ENCODE measurements at regions not wholly inside any gene's neighbourhood (a gene's known extent, or its start where the extent isn't known, plus 50 kb on each side); places are given as distances from the start of the nearest gene placed in this dataset.

GRCh38 chr9:105964156-105964555, 269.8 kb downstream of the TMEM38B start:
- H3K36me3 ChIP-seq = no peaks in the 10 kb centered on the region
- H3K27me3 ChIP-seq = no peaks in the 10 kb centered on the region
- no peaks in the 10 kb centered on the region for H3K4me1 ChIP-seq
- FAIRE-seq = no peak
- no peak for TF ChIP-seq CTCF (IDR thresholded peaks at IDR 0.05)
- DNase-seq = no peak
- H3K9me3 ChIP-seq = no peaks in the 10 kb centered on the region
- no peak overlapping the region for H3K4me3 ChIP-seq
- no peak overlapping the region for H3K27ac ChIP-seq
- ATAC-seq = no peak
- intact Hi-C loops (cut with DNase I) = no loop called here

- H3K4me3 ChIP-seq = no peak overlapping the region
- no peaks in the 10 kb centered on the region for H3K36me3 ChIP-seq
- no peaks in the 10 kb centered on the region for H3K27me3 ChIP-seq
- WGBS, 2 donors = 69 to 79% methylated on average over 1 of the region's 1 CpG
- H3K9me3 ChIP-seq = no peaks in the 10 kb centered on the region
- no peak overlapping the region for H3K27ac ChIP-seq
- no peak for TF ChIP-seq CTCF (IDR thresholded peaks at IDR 0.05)
- H3K4me1 ChIP-seq = no peaks in the 10 kb centered on the region
- FAIRE-seq (no peak), ATAC-seq (no peak), DNase-seq (no peak)
- intact Hi-C loops (cut with DNase I) = no loop called here
These were observed 272.5 kb downstream of the TMEM38B start for GRCh38 chr9:105966834-105967233.

- no peaks in the 10 kb centered on the region for H3K27me3 ChIP-seq
- ATAC-seq (no peak), DNase-seq (no peak), FAIRE-seq (no peak)
- H3K4me1 ChIP-seq = no peaks in the 10 kb centered on the region
- H3K4me3 ChIP-seq = no peak overlapping the region
- 37 to 49% methylated on average over 1 of the region's 1 CpG for WGBS, 2 donors
- no peaks in the 10 kb centered on the region for H3K9me3 ChIP-seq
- H3K27ac ChIP-seq = no peak overlapping the region
- no peak for TF ChIP-seq CTCF (IDR thresholded peaks at IDR 0.05)
- H3K36me3 ChIP-seq = no peaks in the 10 kb centered on the region
- intact Hi-C loops (cut with DNase I) = no loop called here
These were observed 272.9 kb downstream of the TMEM38B start for GRCh38 chr9:105967248-105967647.

GRCh38 chr9:105967797-105968196, 273.5 kb downstream of the TMEM38B start:
- 37 to 50% methylated on average over 2 of the region's 2 CpGs for whole genome bisulfite sequencing, 2 donors
- no peak overlapping the region for H3K4me3 ChIP-seq
- no peak for ATAC-seq
- intact Hi-C loops (cut with DNase I) = no loop called here
- no peaks in the 10 kb centered on the region for H3K27me3 ChIP-seq
- H3K9me3 ChIP-seq = no peaks in the 10 kb centered on the region
- no peaks in the 10 kb centered on the region for H3K36me3 ChIP-seq
- no peak for FAIRE-seq
- no peak for DNase-seq
- no peak overlapping the region for H3K27ac ChIP-seq
- no peaks in the 10 kb centered on the region for H3K4me1 ChIP-seq
- no peak for TF ChIP-seq CTCF (IDR thresholded peaks at IDR 0.05)

- DNase-seq = no peak
- no peak for TF ChIP-seq CTCF (IDR thresholded peaks at IDR 0.05)
- Histone ChIP-seq H3K9me3 (no peaks in the 10 kb centered on the region), H3K4me1 (no peaks in the 10 kb centered on the region), H3K4me3 (no peak overlapping the region), H3K36me3 (no peaks in the 10 kb centered on the region), H3K27ac (no peak overlapping the region), H3K27me3 (no peaks in the 10 kb centered on the region)
- 73 to 80% methylated on average over 4 of the region's 4 CpGs for WGBS, 2 donors
- intact Hi-C loops (cut with DNase I) = no loop called here
- ATAC-seq = no peak
- no peak for FAIRE-seq
These were observed 274.6 kb downstream of the TMEM38B start for GRCh38 chr9:105968811-105969466.
